Activated CD8-positive, alpha-beta T cell treated with anti-CD3 and anti-CD28 coated beads for 36 hours (primary cell): ENCODE measurements at regions not wholly inside any gene's neighbourhood (a gene's known extent, or its start where the extent isn't known, plus 50 kb on each side); places are given as distances from the start of the nearest gene placed in this dataset.

Experiments used
- ATAC-seq: fragments of 200-7000 bp; cut with Tn5 transposase; one replicate; pipeline ENCODE4 v1.10.0; 2021; ENCODE audit warnings: mild to moderate bottlenecking, moderate library complexity
- CTCF ChIA-PET: fragments of 350-600 bp; sonication (Branson Sonifier 250); formaldehyde crosslinking; loops from one replicate; lab custom pipeline; 2021; ENCODE audit warnings: antibody characterized with exemption; lab: Charles Lee
- POLR2A ChIA-PET: fragments of 350-600 bp; sonication (Branson Sonifier 250); formaldehyde crosslinking; loops from one replicate; lab custom pipeline; 2021; ENCODE audit warnings: antibody characterized with exemption; lab: Charles Lee
- DNase-seq: peaks from one replicate; pipeline ENCODE4 v3.0.0-alpha.2; 2020
- H3K27ac Mint-ChIP-seq: one replicate; pipeline ENCODE4 v1.8.0; 2021; ENCODE audit warnings: mild to moderate bottlenecking, mixed read lengths
- H3K27me3 Mint-ChIP-seq: one replicate; pipeline ENCODE4 v1.8.0; 2021; ENCODE audit warnings: mixed read lengths
- H3K36me3 Mint-ChIP-seq: one replicate; pipeline ENCODE4 v1.8.0; 2021; ENCODE audit warnings: low read depth, mixed read lengths
- H3K4me1 Mint-ChIP-seq: one replicate; pipeline ENCODE4 v1.8.0; 2021; ENCODE audit warnings: low read depth, mixed read lengths
- H3K4me3 Mint-ChIP-seq: one replicate; pipeline ENCODE4 v1.8.0; 2021; ENCODE audit warnings: mild to moderate bottlenecking, moderate library complexity, mixed read lengths
- H3K9me3 Mint-ChIP-seq: one replicate; pipeline ENCODE4 v1.8.0; 2021; ENCODE audit warnings: mixed read lengths
- CTCF ChIP-seq: fragments of 200-600 bp; IDR thresholded peaks from one replicate; pipeline ENCODE4 v1.8.0; 2022; ENCODE audit warnings: antibody characterized with exemption, mild to moderate bottlenecking
- intact Hi-C: fragments of 100-400 bp; cut with micrococcal nuclease; formaldehyde crosslinking; loops from one replicate; pipeline ENCODE4 v1.10.0; 2022

- intact Hi-C loops: no loop called here
- no peak for TF ChIP-seq CTCF
- no peak overlapping the region for H3K4me3 Mint-ChIP-seq
- ChIA-PET CTCF (no interaction called here), POLR2A (no interaction called here)
- H3K4me1 Mint-ChIP-seq: no peaks in the 10 kb centered on the region
- H3K9me3 Mint-ChIP-seq: no peaks in the 10 kb centered on the region
- ATAC-seq (no peak), DNase-seq (no peak)
- no peak overlapping the region for H3K27ac Mint-ChIP-seq
- H3K36me3 Mint-ChIP-seq: no peaks in the 10 kb centered on the region
- peaks cover 3% of the 10 kb centered on the region for H3K27me3 Mint-ChIP-seq
Observed at GRCh38 chr5:36374266-36374862, 72.7 kb upstream of the RANBP3L start.

DNA sequence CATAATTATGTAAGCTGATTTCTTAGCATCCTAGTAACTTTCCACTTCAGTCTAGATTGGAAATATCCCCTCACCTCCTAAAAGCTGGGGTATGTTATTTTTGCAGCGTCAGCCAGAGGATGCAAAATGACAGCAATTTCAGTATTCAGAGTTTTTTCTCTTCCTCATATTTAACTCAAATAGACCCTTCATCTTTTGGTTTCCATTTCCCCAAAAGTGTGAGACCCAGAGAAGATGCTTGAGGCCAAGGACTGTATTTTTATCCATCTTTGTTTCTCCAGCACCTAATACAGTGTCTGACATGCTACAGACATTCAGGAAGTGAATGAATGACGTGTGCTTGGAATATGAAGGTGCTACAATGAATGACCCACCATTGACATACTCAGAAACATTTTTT, 75.5 kb upstream of the RANBP3L start:
- intact Hi-C loops: no loop called here
- Mint-ChIP-seq H3K36me3 (no peaks in the 10 kb centered on the region), H3K27me3 (peaks cover 1% of the 10 kb centered on the region), H3K4me3 (no peak overlapping the region), H3K27ac (no peak overlapping the region), H3K4me1 (no peaks in the 10 kb centered on the region), H3K9me3 (no peaks in the 10 kb centered on the region)
- no peak for TF ChIP-seq CTCF
- ChIA-PET POLR2A (no interaction called here), CTCF (no interaction called here)
- ATAC-seq (no peak), DNase-seq (no peak)

DNA sequence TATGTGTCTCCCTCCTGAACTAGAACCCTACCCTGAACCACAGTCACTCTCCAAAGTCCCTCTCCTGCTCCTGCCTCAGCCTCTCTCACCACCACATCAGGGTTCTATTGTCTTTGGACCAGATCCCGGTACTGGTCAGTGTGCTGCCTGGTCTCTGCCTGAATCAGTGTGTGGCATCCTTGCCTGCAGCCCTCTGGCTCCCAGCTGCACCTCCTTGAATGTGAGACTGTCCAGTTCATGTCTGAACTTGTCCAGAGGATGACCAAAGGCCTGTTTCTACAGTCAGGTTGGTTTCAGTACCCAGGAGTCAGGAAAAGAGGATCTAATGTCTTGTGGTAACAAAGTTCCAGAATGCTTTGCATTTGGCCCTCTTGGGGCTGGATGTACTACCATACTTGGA, 76.8 kb upstream of the RANBP3L start:
- ATAC-seq: no peak
- ChIA-PET CTCF (no interaction called here), POLR2A (no interaction called here)
- Mint-ChIP-seq H3K4me1 (no peaks in the 10 kb centered on the region), H3K9me3 (no peaks in the 10 kb centered on the region), H3K27me3 (peaks cover 1% of the 10 kb centered on the region), H3K36me3 (no peaks in the 10 kb centered on the region), H3K4me3 (no peak overlapping the region), H3K27ac (no peak overlapping the region)
- no peak for TF ChIP-seq CTCF
- no peak for DNase-seq
- intact Hi-C loops: no loop called here

- intact Hi-C loops: no loop called here
- Mint-ChIP-seq H3K4me1 (no peaks in the 10 kb centered on the region), H3K27me3 (peaks cover 1% of the 10 kb centered on the region), H3K36me3 (no peaks in the 10 kb centered on the region), H3K4me3 (no peak overlapping the region), H3K9me3 (no peaks in the 10 kb centered on the region), H3K27ac (no peak overlapping the region)
- ChIA-PET CTCF (no interaction called here), POLR2A (no interaction called here)
- DNase-seq (no peak), ATAC-seq (no peak)
- TF ChIP-seq CTCF: no peak
Observed at GRCh38 chr5:36382890-36383289, 81.2 kb upstream of the RANBP3L start.

DNA sequence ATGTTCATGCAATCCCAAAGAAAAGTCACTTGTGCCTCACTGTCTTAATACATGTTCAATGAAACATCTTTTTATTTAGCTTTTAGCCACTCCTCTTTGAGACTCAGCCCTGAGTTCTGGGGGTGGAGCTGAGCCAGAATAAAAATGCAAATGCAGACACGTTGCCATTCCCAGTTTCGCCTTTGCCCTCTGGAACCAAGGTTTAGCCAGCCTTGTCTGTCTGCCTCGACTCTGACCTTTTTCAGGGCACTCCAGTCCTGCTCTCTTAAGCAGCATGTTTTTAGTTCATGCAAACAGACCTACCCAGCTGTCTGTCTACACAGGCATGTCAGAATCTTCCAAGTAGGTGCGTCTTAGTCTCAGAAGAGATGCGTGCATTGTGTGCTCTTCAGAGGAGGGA, 82.2 kb upstream of the RANBP3L start:
- POLR2A ChIA-PET: no interaction called here
- Mint-ChIP-seq H3K27me3 (no peaks in the 10 kb centered on the region), H3K27ac (no peak overlapping the region), H3K4me1 (no peaks in the 10 kb centered on the region), H3K4me3 (no peak overlapping the region), H3K36me3 (no peaks in the 10 kb centered on the region), H3K9me3 (no peaks in the 10 kb centered on the region)
- no peak for TF ChIP-seq CTCF
- DNase-seq: no peak
- no peak for ATAC-seq
- intact Hi-C loops: no loop called here
- CTCF ChIA-PET: no interaction called here
